HepG2 (cell line): ENCODE measurements at regions not wholly inside any gene's neighbourhood (a gene's known extent, or its start where the extent isn't known, plus 50 kb on each side); places are given as distances from the start of the nearest gene placed in this dataset.
A peak's percentile ranks its signal among the peaks of the same experiment; 100 is the strongest.

Source experiments
- ARNT2 ChIP-seq: sonication (generic); formaldehyde crosslinking; IDR thresholded peaks from 2 replicates; pipeline ENCODE4 v1.8.0; 2022; ENCODE audit warnings: mild to moderate bottlenecking, low read depth, missing genetic modification reagents, moderate library complexity
- DMTF1 ChIP-seq: sonication (generic); formaldehyde crosslinking; IDR thresholded peaks from 2 replicates; pipeline ENCODE4 v1.4.0; 2020; ENCODE audit warnings: mild to moderate bottlenecking, missing genetic modification reagents
- HHEX ChIP-seq: IDR thresholded peaks from 2 replicates; pipeline ENCODE4 v1.6.1; 2016; ENCODE audit warnings: control low read depth
- HNF4A ChIP-seq: sonication (generic); formaldehyde crosslinking; IDR thresholded peaks from 2 replicates; pipeline ENCODE4 v1.4.0; 2020; ENCODE audit warnings: missing genetic modification reagents
- IKZF1 ChIP-seq: fragments of 450-650 bp; IDR thresholded peaks from 2 replicates; pipeline ENCODE4 v1.7.1; 2016
- KAT8 ChIP-seq: IDR thresholded peaks from 2 replicates; pipeline ENCODE4 v1.6.1; 2016; ENCODE audit warnings: missing genetic modification reagents, missing compliant biosample characterization
- KDM6A ChIP-seq: IDR thresholded peaks from 2 replicates; pipeline ENCODE4 v1.6.1; 2016; ENCODE audit warnings: low read depth
- KMT2B ChIP-seq: IDR thresholded peaks from 2 replicates; pipeline ENCODE4 v1.6.1; 2016; ENCODE audit warnings: missing genetic modification reagents, missing compliant biosample characterization
- MIER2 ChIP-seq: IDR thresholded peaks from 2 replicates; pipeline ENCODE4 v1.6.1; 2016; ENCODE audit warnings: missing biosample characterization, missing genetic modification reagents
- PAWR ChIP-seq: sonication (generic); formaldehyde crosslinking; IDR thresholded peaks from 2 replicates; pipeline ENCODE4 v1.4.0; 2020; ENCODE audit warnings: missing genetic modification reagents, mild to moderate bottlenecking, borderline replicate concordance
- PHF21A ChIP-seq: sonication (generic); formaldehyde crosslinking; IDR thresholded peaks from 2 replicates; pipeline ENCODE4 v1.5.0; 2020; ENCODE audit warnings: mild to moderate bottlenecking, missing genetic modification reagents
- RELA ChIP-seq: sonication (generic); formaldehyde crosslinking; IDR thresholded peaks from 2 replicates; pipeline ENCODE4 v1.4.0; 2020; ENCODE audit warnings: missing genetic modification reagents
- RFXANK ChIP-seq: IDR thresholded peaks from 2 replicates; pipeline ENCODE4 v1.6.1; 2016
- SOX5 ChIP-seq: IDR thresholded peaks from 2 replicates; pipeline ENCODE4 v1.6.1; 2016; ENCODE audit warnings: borderline replicate concordance
- SSRP1 ChIP-seq: IDR thresholded peaks from 2 replicates; pipeline ENCODE4 v1.6.1; 2016; ENCODE audit warnings: control low read depth
- TARDBP ChIP-seq: sonication (generic); formaldehyde crosslinking; IDR thresholded peaks from 2 replicates; pipeline ENCODE4 v1.8.0; 2022; ENCODE audit warnings: mild to moderate bottlenecking, missing genetic modification reagents
- TEF ChIP-seq: sonication (generic); formaldehyde crosslinking; IDR thresholded peaks from 2 replicates; pipeline ENCODE4 v1.5.0; 2020; ENCODE audit warnings: missing genetic modification reagents
- ZBTB34 ChIP-seq: sonication (generic); formaldehyde crosslinking; IDR thresholded peaks from 2 replicates; pipeline ENCODE4 v1.8.0; 2022; ENCODE audit warnings: mild to moderate bottlenecking, missing genetic modification reagents
- ZFP36 ChIP-seq: fragments of 150-350 bp; IDR thresholded peaks from 2 replicates; pipeline ENCODE4 v1.6.1; 2018; ENCODE audit warnings: borderline replicate concordance, low read length, low read depth; ENCODE audit not compliant: partially characterized antibody
- ZNF33A ChIP-seq: sonication (generic); formaldehyde crosslinking; IDR thresholded peaks from 2 replicates; pipeline ENCODE4 v1.5.1; 2020; ENCODE audit warnings: missing genetic modification reagents, mild to moderate bottlenecking, moderate library complexity, borderline replicate concordance
- ZNF383 ChIP-seq: sonication (generic); formaldehyde crosslinking; IDR thresholded peaks from 2 replicates; pipeline ENCODE4 v1.4.0; 2020; ENCODE audit warnings: missing genetic modification reagents, mild to moderate bottlenecking, borderline replicate concordance
- ZNF577 ChIP-seq: sonication (generic); formaldehyde crosslinking; IDR thresholded peaks from 2 replicates; pipeline ENCODE4 v1.4.0; 2020; ENCODE audit warnings: mild to moderate bottlenecking, low read depth, missing genetic modification reagents, borderline replicate concordance
- ZNF678 ChIP-seq: sonication (generic); formaldehyde crosslinking; IDR thresholded peaks from 2 replicates; pipeline ENCODE4 v1.4.0; 2020; ENCODE audit warnings: mild to moderate bottlenecking, missing genetic modification reagents
- ZSCAN29 ChIP-seq: sonication (generic); formaldehyde crosslinking; conservative IDR thresholded peaks from 2 replicates; pipeline ENCODE4 v1.4.0; 2020; ENCODE audit warnings: mild to moderate bottlenecking, missing genetic modification reagents
- TF ChIP-seq, protein P1 (sequence below): sonication (generic); formaldehyde crosslinking; IDR thresholded peaks from 2 replicates; pipeline ENCODE4 v1.8.1; 2023; ENCODE audit warnings: mild to moderate bottlenecking, inconsistent platforms, moderate library complexity, missing genetic modification reagents, borderline replicate concordance
- TF ChIP-seq, protein P2 (sequence below): sonication (generic); formaldehyde crosslinking; IDR thresholded peaks from 2 replicates; pipeline ENCODE4 v1.4.0; 2020; ENCODE audit warnings: mild to moderate bottlenecking, missing genetic modification reagents

DNA sequence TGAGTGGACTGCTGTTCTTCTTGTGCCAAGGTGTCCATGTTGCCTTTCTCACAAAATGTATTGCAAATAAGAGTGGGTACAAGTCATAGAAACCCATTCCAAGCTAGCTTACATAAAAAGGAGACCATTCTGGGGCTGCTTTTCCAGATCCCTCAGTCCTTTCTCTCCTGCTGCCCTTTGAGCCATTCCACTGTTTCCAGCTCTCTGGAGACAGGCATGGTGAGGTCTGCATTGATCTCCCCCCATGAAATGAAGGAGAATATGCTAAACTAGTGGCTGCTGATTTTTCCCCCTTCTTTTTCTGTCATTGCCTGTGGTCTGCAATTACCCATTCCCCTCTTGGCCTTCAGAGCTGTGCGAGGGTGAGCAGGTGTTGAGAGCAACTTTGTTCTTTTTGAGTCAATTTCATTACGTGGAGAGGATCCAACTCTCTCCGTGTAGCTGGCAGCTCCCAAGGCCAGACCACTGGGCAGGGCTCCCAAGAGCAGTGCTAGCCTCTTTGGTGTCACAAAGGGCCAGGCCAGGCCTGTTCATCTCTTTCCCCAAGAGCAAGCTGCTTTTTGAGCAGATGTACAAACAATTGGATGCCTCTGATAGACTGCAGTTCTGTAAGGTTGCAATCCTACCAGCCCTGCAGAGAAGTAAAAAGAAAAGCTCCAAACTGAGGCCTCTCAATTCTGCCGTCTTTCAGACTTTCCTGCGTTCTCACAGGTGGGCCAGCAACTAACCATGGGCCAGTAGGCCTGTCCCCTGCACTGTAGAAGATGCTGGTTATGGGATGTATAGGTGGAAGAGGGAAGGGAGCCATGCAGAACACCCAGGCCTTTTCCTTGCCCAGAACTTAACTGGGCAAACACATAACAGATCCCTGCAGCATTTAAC, 96.1 kb upstream of the ARMC2 start (continued):
- TF ChIP-seq DMTF1 (no peak), KMT2B (no peak), TARDBP (CRISPR knock-in tag) (no peak), ARNT2 (CRISPR knock-in tag) (no peak), SOX5 (CRISPR knock-in tag) (no peak), IKZF1 (no peak), PAWR (no peak), KDM6A (CRISPR knock-in tag) (no peak), HHEX (CRISPR knock-in tag) (no peak), RFXANK (CRISPR knock-in tag) (no peak), PHF21A (CRISPR knock-in tag) (0 out of 2 replicates have a peak, but pooled peaks have one; percentile 20), KAT8 (CRISPR knock-in tag) (no peak), MIER2 (CRISPR knock-in tag) (no peak), SSRP1 (no peak), ZNF383 (CRISPR knock-in tag) (no peak), TEF (CRISPR knock-in tag) (no peak), ZNF33A (no peak), ZFP36 (no peak), RELA (CRISPR knock-in tag) (no peak), HNF4A (CRISPR knock-in tag) (no peak), ZSCAN29 (CRISPR knock-in tag) (no peak), ZNF577 (no peak), ZBTB34 (CRISPR knock-in tag) (no peak), ZNF678 (no peak)
- TF ChIP-seq, protein P1, sequence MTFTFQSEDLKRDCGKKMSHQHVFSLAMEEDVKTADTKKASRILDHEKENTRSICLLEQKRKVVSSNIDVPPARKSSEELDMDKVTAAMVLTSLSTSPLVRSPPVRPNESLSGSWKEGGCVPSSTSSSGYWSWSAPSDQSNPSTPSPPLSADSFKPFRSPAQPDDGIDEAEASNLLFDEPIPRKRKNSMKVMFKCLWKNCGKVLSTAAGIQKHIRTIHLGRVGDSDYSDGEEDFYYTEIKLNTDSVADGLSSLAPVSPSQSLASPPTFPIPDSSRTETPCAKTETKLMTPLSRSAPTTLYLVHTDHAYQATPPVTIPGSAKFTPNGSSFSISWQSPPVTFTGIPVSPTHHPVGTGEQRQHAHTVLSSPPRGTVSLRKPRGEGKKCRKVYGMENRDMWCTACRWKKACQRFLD (CRISPR knock-in tag), result no peak
- TF ChIP-seq, protein P2, sequence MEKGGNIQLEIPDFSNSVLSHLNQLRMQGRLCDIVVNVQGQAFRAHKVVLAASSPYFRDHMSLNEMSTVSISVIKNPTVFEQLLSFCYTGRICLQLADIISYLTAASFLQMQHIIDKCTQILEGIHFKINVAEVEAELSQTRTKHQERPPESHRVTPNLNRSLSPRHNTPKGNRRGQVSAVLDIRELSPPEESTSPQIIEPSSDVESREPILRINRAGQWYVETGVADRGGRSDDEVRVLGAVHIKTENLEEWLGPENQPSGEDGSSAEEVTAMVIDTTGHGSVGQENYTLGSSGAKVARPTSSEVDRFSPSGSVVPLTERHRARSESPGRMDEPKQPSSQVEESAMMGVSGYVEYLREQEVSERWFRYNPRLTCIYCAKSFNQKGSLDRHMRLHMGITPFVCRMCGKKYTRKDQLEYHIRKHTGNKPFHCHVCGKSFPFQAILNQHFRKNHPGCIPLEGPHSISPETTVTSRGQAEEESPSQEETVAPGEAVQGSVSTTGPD (CRISPR knock-in tag), result no peak
